ENCODE measurements at regions not wholly inside any gene's neighbourhood (a gene's known extent, or its start where the extent isn't known, plus 50 kb on each side); places are given as distances from the start of the nearest gene placed in this dataset.

- TF ChIP-seq FOXM1 (IDR thresholded peaks at IDR 0.05; ENCODE audit: low read depth) (no peak), SMC3 (IDR thresholded peaks at IDR 0.05; ENCODE audit: low read depth, low read length) (no peak), CTCF (IDR thresholded peaks at IDR 0.05) (no peak), CHD2 (IDR thresholded peaks at IDR 0.05; ENCODE audit: low read length, partially characterized antibody) (no peak), POLR2AphosphoS5 (IDR thresholded peaks at IDR 0.05; ENCODE audit: low read depth, low read length) (no peak), SIN3A (IDR thresholded peaks at IDR 0.05; ENCODE audit: borderline replicate concordance, low read depth, low read length) (no peak), EP300 (IDR thresholded peaks at IDR 0.05; ENCODE audit: borderline replicate concordance in 1 of 2, low read depth in 1 of 2, low read length in 1 of 2) (no peak), NRF1 (IDR thresholded peaks at IDR 0.05; ENCODE audit: low read depth, low read length) (no peak), TAF1 (IDR thresholded peaks at IDR 0.05; ENCODE audit: borderline replicate concordance, low read depth, low read length) (no peak), RAD21 (IDR thresholded peaks at IDR 0.05; ENCODE audit: low read length) (no peak), RFX5 (IDR thresholded peaks at IDR 0.05; ENCODE audit: low read length) (no peak), GABPA (IDR thresholded peaks at IDR 0.05; ENCODE audit: low read depth) (no peak)
Measured at GRCh38 chr4:18850867-18851266, 829.3 kb upstream of the LCORL start.

Data from SK-N-SH (cell line).